H9 (cell line): ENCODE measurements at regions not wholly inside any gene's neighbourhood (a gene's known extent, or its start where the extent isn't known, plus 50 kb on each side); places are given as distances from the start of the nearest gene placed in this dataset.

ENCODE experiments used
- DNase-seq: peaks from one replicate; pipeline ENCODE4 v3.0.0-alpha.2; 2017
- H2AFZ ChIP-seq: one replicate; pipeline ENCODE4 v1.6.1; 2013; ENCODE audit warnings: mild to moderate bottlenecking, low read length, control low read depth, moderate library complexity
- H2AK5ac ChIP-seq: 2 replicates; pipeline ENCODE4 v1.6.1; 2013; ENCODE audit warnings: low read length, control low read depth, mixed read lengths; ENCODE audit not compliant: insufficient read length
- H2BK120ac ChIP-seq: one replicate; pipeline ENCODE4 v1.6.1; 2013; ENCODE audit warnings: low read depth, mild to moderate bottlenecking, low read length, control low read depth, inconsistent platforms; ENCODE audit not compliant: poor library complexity, severe bottlenecking
- H2BK12ac ChIP-seq: 2 replicates; pipeline ENCODE4 v1.6.1; 2013; ENCODE audit warnings: low read length, control low read depth, mixed read lengths, low read depth; ENCODE audit not compliant: insufficient read length
- H2BK15ac ChIP-seq: 2 replicates; pipeline ENCODE4 v1.6.1; 2013; ENCODE audit warnings: low read depth, low read length, control low read depth
- H2BK20ac ChIP-seq: one replicate; pipeline ENCODE4 v1.6.1; 2013; ENCODE audit warnings: low read depth, mild to moderate bottlenecking, low read length, control low read depth, inconsistent platforms; ENCODE audit not compliant: poor library complexity, severe bottlenecking
- H2BK5ac ChIP-seq: 2 replicates; pipeline ENCODE4 v1.6.1; 2013; ENCODE audit warnings: low read length, control low read depth, mixed read lengths; ENCODE audit not compliant: insufficient read length
- H3K14ac ChIP-seq: 2 replicates; pipeline ENCODE4 v1.6.1; 2013; ENCODE audit warnings: low read length, control low read depth; ENCODE audit not compliant: insufficient read depth
- H3K18ac ChIP-seq: 2 replicates; pipeline ENCODE4 v1.6.1; 2013; ENCODE audit warnings: low read depth, mild to moderate bottlenecking, mixed read lengths, low read length, control low read depth; ENCODE audit not compliant: insufficient read length
- H3K23ac ChIP-seq: 2 replicates; pipeline ENCODE4 v1.6.1; 2013; ENCODE audit warnings: low read length, control low read depth, mixed read lengths, low read depth; ENCODE audit not compliant: insufficient read length
- H3K23me2 ChIP-seq: 2 replicates; pipeline ENCODE4 v1.6.1; 2013; ENCODE audit warnings: low read depth, mild to moderate bottlenecking, mixed read lengths, low read length, control low read depth; ENCODE audit not compliant: insufficient read length, poor library complexity, severe bottlenecking
- H3K27ac ChIP-seq: 2 replicates; pipeline ENCODE4 v1.5.1; 2013; ENCODE audit warnings: low read length, control low read depth, mixed read lengths, low read depth; ENCODE audit not compliant: insufficient read length
- H3K27me3 ChIP-seq: 2 replicates; pipeline ENCODE4 v1.6.1; 2013; ENCODE audit warnings: low read length, control low read depth, inconsistent platforms; ENCODE audit not compliant: insufficient read depth
- H3K4ac ChIP-seq: 2 replicates; pipeline ENCODE4 v1.6.1; 2013; ENCODE audit warnings: low read depth, mild to moderate bottlenecking, control low read depth, inconsistent platforms, low read length, moderate library complexity
- H3K4me1 ChIP-seq: 2 replicates; pipeline ENCODE4 v1.6.1; 2013; ENCODE audit warnings: low read length, control low read depth, inconsistent platforms; ENCODE audit not compliant: insufficient read depth
- H3K4me2 ChIP-seq: 2 replicates; pipeline ENCODE4 v1.6.1; 2013; ENCODE audit warnings: low read length, control low read depth, mixed read lengths; ENCODE audit not compliant: insufficient read length, insufficient read depth
- H3K56ac ChIP-seq: 2 replicates; pipeline ENCODE4 v1.6.1; 2013; ENCODE audit warnings: low read depth, mild to moderate bottlenecking, mixed read lengths, low read length, control low read depth; ENCODE audit not compliant: insufficient read length
- H3K79me1 ChIP-seq: 2 replicates; pipeline ENCODE4 v1.6.1; 2013; ENCODE audit warnings: low read depth, mild to moderate bottlenecking, moderate library complexity, low read length, control low read depth, inconsistent platforms; ENCODE audit not compliant: insufficient read depth, poor library complexity, severe bottlenecking
- H3K79me2 ChIP-seq: 2 replicates; pipeline ENCODE4 v1.6.1; 2013; ENCODE audit warnings: low read length, control low read depth, inconsistent platforms; ENCODE audit not compliant: insufficient read depth
- H3K9ac ChIP-seq: 2 replicates; pipeline ENCODE4 v1.6.1; 2013; ENCODE audit warnings: low read length, control low read depth, mixed read lengths; ENCODE audit not compliant: insufficient read length; ENCODE audit errors: extremely low read depth
- H3K9me3 ChIP-seq: one replicate; pipeline ENCODE4 v1.6.1; 2013; ENCODE audit warnings: low read depth, low read length, inconsistent platforms; ENCODE audit not compliant: control insufficient read depth
- H3T11ph ChIP-seq: one replicate; pipeline ENCODE4 v1.6.1; 2013; ENCODE audit warnings: mild to moderate bottlenecking, low read length, control low read depth, inconsistent platforms
- H4K20me1 ChIP-seq: one replicate; pipeline ENCODE4 v1.6.1; 2013; ENCODE audit not compliant: control insufficient read depth, insufficient read length, insufficient read depth
- H4K5ac ChIP-seq: 2 replicates; pipeline ENCODE4 v1.6.1; 2013; ENCODE audit warnings: low read depth, mild to moderate bottlenecking, mixed read lengths, low read length, control low read depth; ENCODE audit not compliant: insufficient read length
- H4K8ac ChIP-seq: replicated peaks from 2 replicates; pipeline ENCODE4 v1.6.1; 2013; ENCODE audit warnings: low read length, control low read depth, mixed read lengths, low read depth; ENCODE audit not compliant: insufficient read length
- H4K91ac ChIP-seq: 2 replicates; pipeline ENCODE4 v1.6.1; 2013; ENCODE audit warnings: low read depth, mild to moderate bottlenecking, moderate library complexity, mixed read lengths, low read length, control low read depth; ENCODE audit not compliant: insufficient read length
- H3K27ac Mint-ChIP-seq, 3 experiments: 2 replicates in 2 of 3; 3 replicates in 1 of 3; pipeline ENCODE4 v1.8.0; 2020 to 2021; ENCODE audit warnings: mixed read lengths in 3 of 3, mild to moderate bottlenecking in 1 of 3, moderate library complexity in 1 of 3
- H3K27me3 Mint-ChIP-seq: 2 replicates; pipeline ENCODE4 v1.8.0; 2021; ENCODE audit warnings: low read depth, mild to moderate bottlenecking, moderate library complexity, mixed read lengths
- H3K36me3 Mint-ChIP-seq, 3 experiments: 2 replicates in 2 of 3; 3 replicates in 1 of 3; pipeline ENCODE4 v1.8.0; 2020 to 2021; ENCODE audit warnings: low read depth in 3 of 3, mixed read lengths in 3 of 3; ENCODE audit not compliant: insufficient read depth in 1 of 3
- H3K4me1 Mint-ChIP-seq, 2 experiments: 2 replicates each; pipeline ENCODE4 v1.8.0; 2020; ENCODE audit warnings: mixed read lengths in 2 of 2
- H3K4me3 Mint-ChIP-seq, 2 experiments: 2 replicates in 1 of 2; 3 replicates in 1 of 2; pipeline ENCODE4 v1.8.0; 2020 to 2021; ENCODE audit warnings: mild to moderate bottlenecking in 2 of 2, mixed read lengths in 2 of 2, moderate library complexity in 1 of 2
- H3K9me3 Mint-ChIP-seq, 2 experiments: 2 replicates in 1 of 2; 3 replicates in 1 of 2; pipeline ENCODE4 v1.8.0; 2020; ENCODE audit warnings: mild to moderate bottlenecking in 2 of 2, mixed read lengths in 2 of 2, moderate library complexity in 1 of 2
- WGBS: extraction: QIAGEN DNeasy Blood & Tissue Kit; methylation state at CpG from one replicate; pipeline ENCODE4 v1.1.7; 2013; ENCODE audit warnings: missing lambda C conversion rate, low lambda C conversion rate, mixed read lengths; ENCODE audit not compliant: insufficient read length; ENCODE audit errors: extremely low coverage; 5-methylcytosine and 5-hydroxymethylcytosine counted together
- TF ChIP-seq, protein P1 (sequence below): fragments of 200-600 bp; sonication (generic); conservative IDR thresholded peaks from 3 replicates; pipeline ENCODE4 v1.8.0; 2021; ENCODE audit warnings: antibody characterized with exemption, mild to moderate bottlenecking

GRCh38 chr21:28758042-28758882, 234.4 kb downstream of the LTN1 start:
- Histone ChIP-seq H3K4me1 (no peaks in the 10 kb centered on the region; the same call in 1 of the 2 replicates), H4K91ac (no peak overlapping the region), H3K79me1 (no peaks in the 10 kb centered on the region), H3K23ac (no peak overlapping the region), H3T11ph (no peak overlapping the region), H3K14ac (no peak overlapping the region), H2BK120ac (no peak overlapping the region), H3K9ac (no peak overlapping the region), H2AFZ (no peak overlapping the region), H4K5ac (no peak overlapping the region), H3K23me2 (no peaks in the 10 kb centered on the region), H3K56ac (no peak overlapping the region), H4K20me1 (no peaks in the 10 kb centered on the region), H2BK5ac (no peak overlapping the region), H3K4ac (no peak overlapping the region), H2BK15ac (no peak overlapping the region), H3K27ac (no peak overlapping the region), H2AK5ac (no peak overlapping the region), H3K4me2 (no peak overlapping the region), H4K8ac (no peak overlapping the region), H3K27me3 (no peaks in the 10 kb centered on the region), H2BK12ac (no peak overlapping the region), H3K9me3 (no peaks in the 10 kb centered on the region), H3K79me2 (no peaks in the 10 kb centered on the region), H3K18ac (no peak overlapping the region), H2BK20ac (no peak overlapping the region)
- Mint-ChIP-seq H3K9me3 (no peaks in the 10 kb centered on the region; a peak in 2 of 5 replicates), H3K4me1 (peaks cover 5 to 10% of the 10 kb centered on the region in 2 experiments), H3K27ac (no peak overlapping the region), H3K36me3 (no peaks in the 10 kb centered on the region), H3K4me3 (no peak overlapping the region), H3K27me3 (no peaks in the 10 kb centered on the region)
- TF ChIP-seq, protein P1, sequence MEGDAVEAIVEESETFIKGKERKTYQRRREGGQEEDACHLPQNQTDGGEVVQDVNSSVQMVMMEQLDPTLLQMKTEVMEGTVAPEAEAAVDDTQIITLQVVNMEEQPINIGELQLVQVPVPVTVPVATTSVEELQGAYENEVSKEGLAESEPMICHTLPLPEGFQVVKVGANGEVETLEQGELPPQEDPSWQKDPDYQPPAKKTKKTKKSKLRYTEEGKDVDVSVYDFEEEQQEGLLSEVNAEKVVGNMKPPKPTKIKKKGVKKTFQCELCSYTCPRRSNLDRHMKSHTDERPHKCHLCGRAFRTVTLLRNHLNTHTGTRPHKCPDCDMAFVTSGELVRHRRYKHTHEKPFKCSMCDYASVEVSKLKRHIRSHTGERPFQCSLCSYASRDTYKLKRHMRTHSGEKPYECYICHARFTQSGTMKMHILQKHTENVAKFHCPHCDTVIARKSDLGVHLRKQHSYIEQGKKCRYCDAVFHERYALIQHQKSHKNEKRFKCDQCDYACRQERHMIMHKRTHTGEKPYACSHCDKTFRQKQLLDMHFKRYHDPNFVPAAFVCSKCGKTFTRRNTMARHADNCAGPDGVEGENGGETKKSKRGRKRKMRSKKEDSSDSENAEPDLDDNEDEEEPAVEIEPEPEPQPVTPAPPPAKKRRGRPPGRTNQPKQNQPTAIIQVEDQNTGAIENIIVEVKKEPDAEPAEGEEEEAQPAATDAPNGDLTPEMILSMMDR, result no peak
- DNase-seq, result no peak
- WGBS, result no CpG with 5 or more reads among the region's 7 CpGs
